HepG2 (cell line): ENCODE measurements at regions not wholly inside any gene's neighbourhood (a gene's known extent, or its start where the extent isn't known, plus 50 kb on each side); places are given as distances from the start of the nearest gene placed in this dataset.

Source experiments
- AHR ChIP-seq: IDR thresholded peaks from 2 replicates; pipeline ENCODE4 v1.6.1; 2018; ENCODE audit warnings: missing genetic modification reagents, missing compliant biosample characterization
- ATAD3A ChIP-seq: sonication (generic); formaldehyde crosslinking; IDR thresholded peaks from 2 replicates; pipeline ENCODE4 v1.4.0; 2020; ENCODE audit warnings: missing genetic modification reagents
- CBX2 ChIP-seq, 2 experiments: fragments of 200-600 bp in 1 of 2; sonication (generic); formaldehyde crosslinking in 1 of 2; IDR thresholded peaks; 2 replicates each; pipeline versions ENCODE4 v1.7.0 to v1.8.1; 2018 to 2022; ENCODE audit warnings: low read depth in 2 of 2, low read length in 1 of 2, mild to moderate bottlenecking in 1 of 2, missing genetic modification reagents in 1 of 2
- FOXM1 ChIP-seq: sonication (generic); formaldehyde crosslinking; IDR thresholded peaks from 2 replicates; pipeline ENCODE4 v1.5.0; 2020; ENCODE audit warnings: missing genetic modification reagents
- NR1H2 ChIP-seq: sonication (generic); formaldehyde crosslinking; IDR thresholded peaks from 2 replicates; pipeline ENCODE4 v1.8.1; 2022; ENCODE audit warnings: low read depth, missing genetic modification reagents, borderline replicate concordance
- ONECUT2 ChIP-seq: sonication (generic); formaldehyde crosslinking; IDR thresholded peaks from 2 replicates; pipeline ENCODE4 v1.4.0; 2020; ENCODE audit warnings: missing genetic modification reagents
- PHF20 ChIP-seq: sonication (generic); formaldehyde crosslinking; IDR thresholded peaks from 2 replicates; pipeline ENCODE4 v1.5.0; 2020; ENCODE audit warnings: mild to moderate bottlenecking, missing genetic modification reagents
- ZNF33A ChIP-seq: sonication (generic); formaldehyde crosslinking; IDR thresholded peaks from 2 replicates; pipeline ENCODE4 v1.5.1; 2020; ENCODE audit warnings: missing genetic modification reagents, mild to moderate bottlenecking, moderate library complexity, borderline replicate concordance
- ZNF552 ChIP-seq: sonication (generic); formaldehyde crosslinking; IDR thresholded peaks from 2 replicates; pipeline ENCODE4 v1.9.0; 2022; ENCODE audit warnings: missing genetic modification reagents, mild to moderate bottlenecking, borderline replicate concordance
- ZNF619 ChIP-seq: sonication (generic); formaldehyde crosslinking; IDR thresholded peaks from 2 replicates; pipeline ENCODE4 v1.4.0; 2020; ENCODE audit warnings: mild to moderate bottlenecking, missing genetic modification reagents
- ZNF749 ChIP-seq: sonication (generic); formaldehyde crosslinking; IDR thresholded peaks from 2 replicates; pipeline ENCODE4 v1.8.0; 2022; ENCODE audit warnings: mild to moderate bottlenecking, missing genetic modification reagents, moderate library complexity, borderline replicate concordance
- ZNF850 ChIP-seq: sonication (generic); formaldehyde crosslinking; conservative IDR thresholded peaks from 2 replicates; pipeline ENCODE4 v1.9.0; 2021; ENCODE audit warnings: mild to moderate bottlenecking, missing genetic modification reagents
- ZZZ3 ChIP-seq: sonication (generic); formaldehyde crosslinking; IDR thresholded peaks from 2 replicates; pipeline ENCODE4 v1.4.0; 2020; ENCODE audit warnings: missing genetic modification reagents, mild to moderate bottlenecking, borderline replicate concordance
- TF ChIP-seq, protein P1 (sequence below): sonication (generic); formaldehyde crosslinking; IDR thresholded peaks from 2 replicates; pipeline ENCODE4 v1.4.0; 2020; ENCODE audit warnings: missing genetic modification reagents, borderline replicate concordance
- TF ChIP-seq, protein P2 (sequence below): sonication (generic); formaldehyde crosslinking; IDR thresholded peaks from 2 replicates; pipeline ENCODE4 v1.4.0; 2020; ENCODE audit warnings: missing genetic modification reagents
- TF ChIP-seq, protein P3 (sequence below): sonication (generic); formaldehyde crosslinking; IDR thresholded peaks from 2 replicates; pipeline ENCODE4 v1.8.0; 2022; ENCODE audit warnings: mild to moderate bottlenecking, missing genetic modification reagents, moderate library complexity
- TF ChIP-seq, protein P4 (sequence below): sonication (generic); formaldehyde crosslinking; IDR thresholded peaks from 2 replicates; pipeline ENCODE4 v1.5.0; 2020; ENCODE audit warnings: mild to moderate bottlenecking, missing genetic modification reagents
- TF ChIP-seq, protein P5 (sequence below): sonication (generic); formaldehyde crosslinking; IDR thresholded peaks from 2 replicates; pipeline ENCODE4 v1.5.0; 2020; ENCODE audit warnings: missing genetic modification reagents
- TF ChIP-seq, protein P6 (sequence below): sonication (generic); formaldehyde crosslinking; IDR thresholded peaks from 2 replicates; pipeline ENCODE4 v1.4.0; 2020; ENCODE audit warnings: mild to moderate bottlenecking, missing genetic modification reagents
- TF ChIP-seq, protein P7 (sequence below): sonication (generic); formaldehyde crosslinking; IDR thresholded peaks from 2 replicates; pipeline ENCODE4 v1.8.0; 2022; ENCODE audit warnings: mild to moderate bottlenecking, missing genetic modification reagents, moderate library complexity

DNA sequence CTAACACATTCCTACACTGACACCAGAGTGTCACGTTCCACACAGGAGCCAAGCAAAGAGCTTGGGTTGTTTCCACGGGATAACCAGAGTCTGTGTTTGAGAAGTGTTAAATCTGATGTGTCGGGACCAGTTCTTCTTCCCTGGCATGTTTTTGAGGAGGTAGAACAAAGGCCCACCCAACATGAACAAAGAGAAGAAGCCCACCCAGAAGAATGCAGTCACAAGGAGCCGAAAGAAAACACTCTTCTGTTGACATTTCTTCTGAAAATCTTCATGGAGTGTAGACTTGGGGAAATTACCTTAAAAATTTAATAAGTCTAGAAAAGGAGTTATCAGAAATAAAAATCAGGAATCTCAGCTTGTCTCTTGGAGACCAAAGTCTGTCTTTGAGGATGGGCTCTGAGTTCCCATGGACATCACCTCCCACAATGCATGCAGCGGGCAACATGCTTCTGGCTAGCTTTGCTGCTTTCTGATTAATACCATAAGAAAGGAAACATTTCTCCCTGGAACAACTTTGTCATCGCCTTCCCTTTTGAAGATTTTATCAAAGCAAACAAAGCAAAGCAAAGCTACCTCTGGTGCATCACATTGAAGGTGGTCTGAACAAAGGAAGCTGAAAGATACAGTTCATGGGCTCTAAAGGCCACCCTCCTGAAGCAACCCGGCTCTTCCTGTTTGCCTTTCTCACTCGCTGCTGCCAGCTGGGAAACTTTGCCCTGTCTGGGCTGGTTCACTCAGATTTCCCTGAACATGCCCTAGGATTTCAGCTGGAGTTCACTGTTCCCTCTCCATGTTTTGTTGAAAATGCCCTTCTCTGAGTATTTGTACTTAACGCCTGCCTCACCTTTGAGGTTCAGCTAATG is 448.1 kb downstream of the KIF16B start (continued):
- TF ChIP-seq, protein P1, sequence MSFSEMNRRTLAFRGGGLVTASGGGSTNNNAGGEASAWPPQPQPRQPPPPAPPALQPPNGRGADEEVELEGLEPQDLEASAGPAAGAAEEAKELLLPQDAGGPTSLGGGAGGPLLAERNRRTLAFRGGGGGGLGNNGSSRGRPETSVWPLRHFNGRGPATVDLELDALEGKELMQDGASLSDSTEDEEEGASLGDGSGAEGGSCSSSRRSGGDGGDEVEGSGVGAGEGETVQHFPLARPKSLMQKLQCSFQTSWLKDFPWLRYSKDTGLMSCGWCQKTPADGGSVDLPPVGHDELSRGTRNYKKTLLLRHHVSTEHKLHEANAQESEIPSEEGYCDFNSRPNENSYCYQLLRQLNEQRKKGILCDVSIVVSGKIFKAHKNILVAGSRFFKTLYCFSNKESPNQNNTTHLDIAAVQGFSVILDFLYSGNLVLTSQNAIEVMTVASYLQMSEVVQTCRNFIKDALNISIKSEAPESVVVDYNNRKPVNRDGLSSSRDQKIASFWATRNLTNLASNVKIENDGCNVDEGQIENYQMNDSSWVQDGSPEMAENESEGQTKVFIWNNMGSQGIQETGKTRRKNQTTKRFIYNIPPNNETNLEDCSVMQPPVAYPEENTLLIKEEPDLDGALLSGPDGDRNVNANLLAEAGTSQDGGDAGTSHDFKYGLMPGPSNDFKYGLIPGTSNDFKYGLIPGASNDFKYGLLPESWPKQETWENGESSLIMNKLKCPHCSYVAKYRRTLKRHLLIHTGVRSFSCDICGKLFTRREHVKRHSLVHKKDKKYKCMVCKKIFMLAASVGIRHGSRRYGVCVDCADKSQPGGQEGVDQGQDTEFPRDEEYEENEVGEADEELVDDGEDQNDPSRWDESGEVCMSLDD = no peak
- TF ChIP-seq ZNF749 (CRISPR knock-in tag) = no peak
- TF ChIP-seq ZNF619 (CRISPR knock-in tag) = no peak
- no peak for TF ChIP-seq FOXM1 (CRISPR knock-in tag)
- TF ChIP-seq, protein P2, sequence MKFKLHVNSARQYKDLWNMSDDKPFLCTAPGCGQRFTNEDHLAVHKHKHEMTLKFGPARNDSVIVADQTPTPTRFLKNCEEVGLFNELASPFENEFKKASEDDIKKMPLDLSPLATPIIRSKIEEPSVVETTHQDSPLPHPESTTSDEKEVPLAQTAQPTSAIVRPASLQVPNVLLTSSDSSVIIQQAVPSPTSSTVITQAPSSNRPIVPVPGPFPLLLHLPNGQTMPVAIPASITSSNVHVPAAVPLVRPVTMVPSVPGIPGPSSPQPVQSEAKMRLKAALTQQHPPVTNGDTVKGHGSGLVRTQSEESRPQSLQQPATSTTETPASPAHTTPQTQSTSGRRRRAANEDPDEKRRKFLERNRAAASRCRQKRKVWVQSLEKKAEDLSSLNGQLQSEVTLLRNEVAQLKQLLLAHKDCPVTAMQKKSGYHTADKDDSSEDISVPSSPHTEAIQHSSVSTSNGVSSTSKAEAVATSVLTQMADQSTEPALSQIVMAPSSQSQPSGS (CRISPR knock-in tag) = no peak; the same call in 1 of the 2 replicates
- no peak for TF ChIP-seq ONECUT2 (CRISPR knock-in tag)
- no peak for TF ChIP-seq NR1H2 (CRISPR knock-in tag)
- no peak for TF ChIP-seq AHR (CRISPR knock-in tag)
- TF ChIP-seq, protein P3, sequence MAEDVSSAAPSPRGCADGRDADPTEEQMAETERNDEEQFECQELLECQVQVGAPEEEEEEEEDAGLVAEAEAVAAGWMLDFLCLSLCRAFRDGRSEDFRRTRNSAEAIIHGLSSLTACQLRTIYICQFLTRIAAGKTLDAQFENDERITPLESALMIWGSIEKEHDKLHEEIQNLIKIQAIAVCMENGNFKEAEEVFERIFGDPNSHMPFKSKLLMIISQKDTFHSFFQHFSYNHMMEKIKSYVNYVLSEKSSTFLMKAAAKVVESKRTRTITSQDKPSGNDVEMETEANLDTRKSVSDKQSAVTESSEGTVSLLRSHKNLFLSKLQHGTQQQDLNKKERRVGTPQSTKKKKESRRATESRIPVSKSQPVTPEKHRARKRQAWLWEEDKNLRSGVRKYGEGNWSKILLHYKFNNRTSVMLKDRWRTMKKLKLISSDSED (CRISPR knock-in tag) = no peak
- TF ChIP-seq, protein P4, sequence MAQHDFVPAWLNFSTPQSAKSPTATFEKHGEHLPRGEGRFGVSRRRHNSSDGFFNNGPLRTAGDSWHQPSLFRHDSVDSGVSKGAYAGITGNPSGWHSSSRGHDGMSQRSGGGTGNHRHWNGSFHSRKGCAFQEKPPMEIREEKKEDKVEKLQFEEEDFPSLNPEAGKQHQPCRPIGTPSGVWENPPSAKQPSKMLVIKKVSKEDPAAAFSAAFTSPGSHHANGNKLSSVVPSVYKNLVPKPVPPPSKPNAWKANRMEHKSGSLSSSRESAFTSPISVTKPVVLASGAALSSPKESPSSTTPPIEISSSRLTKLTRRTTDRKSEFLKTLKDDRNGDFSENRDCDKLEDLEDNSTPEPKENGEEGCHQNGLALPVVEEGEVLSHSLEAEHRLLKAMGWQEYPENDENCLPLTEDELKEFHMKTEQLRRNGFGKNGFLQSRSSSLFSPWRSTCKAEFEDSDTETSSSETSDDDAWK (CRISPR knock-in tag) = no peak
- no peak for TF ChIP-seq ZNF33A (CRISPR knock-in tag)
- TF ChIP-seq, protein P5, sequence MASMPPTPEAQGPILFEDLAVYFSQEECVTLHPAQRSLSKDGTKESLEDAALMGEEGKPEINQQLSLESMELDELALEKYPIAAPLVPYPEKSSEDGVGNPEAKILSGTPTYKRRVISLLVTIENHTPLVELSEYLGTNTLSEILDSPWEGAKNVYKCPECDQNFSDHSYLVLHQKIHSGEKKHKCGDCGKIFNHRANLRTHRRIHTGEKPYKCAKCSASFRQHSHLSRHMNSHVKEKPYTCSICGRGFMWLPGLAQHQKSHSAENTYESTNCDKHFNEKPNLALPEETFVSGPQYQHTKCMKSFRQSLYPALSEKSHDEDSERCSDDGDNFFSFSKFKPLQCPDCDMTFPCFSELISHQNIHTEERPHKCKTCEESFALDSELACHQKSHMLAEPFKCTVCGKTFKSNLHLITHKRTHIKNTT = no peak
- no peak for TF ChIP-seq PHF20 (CRISPR knock-in tag)
- TF ChIP-seq, protein P6, sequence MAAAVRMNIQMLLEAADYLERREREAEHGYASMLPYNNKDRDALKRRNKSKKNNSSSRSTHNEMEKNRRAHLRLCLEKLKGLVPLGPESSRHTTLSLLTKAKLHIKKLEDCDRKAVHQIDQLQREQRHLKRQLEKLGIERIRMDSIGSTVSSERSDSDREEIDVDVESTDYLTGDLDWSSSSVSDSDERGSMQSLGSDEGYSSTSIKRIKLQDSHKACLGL = no peak
- TF ChIP-seq ZNF552 = no peak
- no peak for TF ChIP-seq ATAD3A
- TF ChIP-seq, protein P7, sequence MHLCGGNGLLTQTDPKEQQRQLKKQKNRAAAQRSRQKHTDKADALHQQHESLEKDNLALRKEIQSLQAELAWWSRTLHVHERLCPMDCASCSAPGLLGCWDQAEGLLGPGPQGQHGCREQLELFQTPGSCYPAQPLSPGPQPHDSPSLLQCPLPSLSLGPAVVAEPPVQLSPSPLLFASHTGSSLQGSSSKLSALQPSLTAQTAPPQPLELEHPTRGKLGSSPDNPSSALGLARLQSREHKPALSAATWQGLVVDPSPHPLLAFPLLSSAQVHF (CRISPR knock-in tag) = no peak
- TF ChIP-seq CBX2 (IDR thresholded peaks at IDR 0.05; ENCODE audit: low read depth, low read length) = no peak
- TF ChIP-seq CBX2 (CRISPR knock-in tag; IDR thresholded peaks at IDR 0.05; ENCODE audit: low read depth) = no peak
- no peak for TF ChIP-seq ZNF850 (CRISPR knock-in tag)
- TF ChIP-seq ZZZ3 (CRISPR knock-in tag) = no peak
